ENCODE measurements at regions not wholly inside any gene's neighbourhood (a gene's known extent, or its start where the extent isn't known, plus 50 kb on each side); places are given as distances from the start of the nearest gene placed in this dataset.

- Mint-ChIP-seq H3K4me3 (no peak overlapping the region), H3K27me3 (ENCODE audit: insufficient read depth, low read depth, poor library complexity) (peaks cover 5% of the 10 kb centered on the region)
Measured at GRCh38 chr4:64479338-64479737, 70.1 kb upstream of the TECRL start.

More at GRCh38 chr4:64479338-64479737, 70.1 kb upstream of the TECRL start:
- Histone ChIP-seq H2AFZ (no peak overlapping the region), H3K9me2 (ENCODE audit: insufficient read depth) (peaks cover 3% of the 10 kb centered on the region; the same call in 1 of the 2 replicates), H3K4me2 (no peak overlapping the region), H3K27me3 (ENCODE audit: insufficient read depth) (no peaks in the 10 kb centered on the region), H3K27ac (ENCODE audit: low read depth) (no peak overlapping the region), H4K20me1 (replicated peaks; ENCODE audit: insufficient read depth) (no peaks in the 10 kb centered on the region), H3K79me2 (replicated peaks; ENCODE audit: insufficient read depth) (no peaks in the 10 kb centered on the region), H3K4me3 (no peak overlapping the region), H3K4me1 (ENCODE audit: insufficient read depth) (no peaks in the 10 kb centered on the region), H3K36me3 (ENCODE audit: insufficient read depth) (no peaks in the 10 kb centered on the region), H3F3A (replicated peaks; ENCODE audit: low read depth) (no peaks in the 10 kb centered on the region)
- no peak overlapping the region for H3K27ac Mint-ChIP-seq
- ATAC-seq (no peak), DNase-seq (ENCODE audit: low spot score) (no peak)
- TF ChIP-seq EZH2phosphoT487 (IDR thresholded peaks at IDR 0.05; ENCODE audit: unreplicated experiment): no peak
- TF ChIP-seq ZNF462 (CRISPR knock-in tag; IDR thresholded peaks at IDR 0.05): no peak
- TF ChIP-seq REST (IDR thresholded peaks at IDR 0.05; ENCODE audit: unreplicated experiment): no peak
- TF ChIP-seq POLR2AphosphoS5 (IDR thresholded peaks at IDR 0.05; ENCODE audit: low read depth): no peak
- TF ChIP-seq EZH2 (IDR thresholded peaks at IDR 0.05; ENCODE audit: low read depth, unreplicated experiment): no peak
- no peaks in the 10 kb centered on the region; the same call in 2 of the 3 replicates for H3K4me1 Mint-ChIP-seq
- H3K9me3 Mint-ChIP-seq: no peaks in the 10 kb centered on the region; the same call in 2 of the 3 replicates
- no peaks in the 10 kb centered on the region for H3K36me3 Mint-ChIP-seq (ENCODE audit: low read depth)

Measured in GM23338 (cell line).